ENCODE measurements at regions not wholly inside any gene's neighbourhood (a gene's known extent, or its start where the extent isn't known, plus 50 kb on each side); places are given as distances from the start of the nearest gene placed in this dataset.
A peak's percentile ranks its signal among the peaks of the same experiment; 100 is the strongest.

GRCh38 chr9:29850664-29851063 is 2277.4 kb upstream of the C9orf72 start:
- H3K27me3 ChIP-seq (replicated peaks in 1 of 4; ENCODE audit: control insufficient read depth in 3 of 4, extremely low read depth in 1 of 4, insufficient read depth in 3 of 4, low read length in 3 of 4) = no peaks in the 10 kb centered on the region
- FAIRE-seq (no peak), DNase-seq (ENCODE audit: low read depth in 1 of 2, low spot score in 2 of 2) (no peak)
- H2AFZ ChIP-seq (ENCODE audit: low read length) = peak overlapping the region; percentile 55; the same call in 1 of the 2 replicates
- WGBS, 2 experiments (ENCODE audit: extremely low coverage in 1 of 2, insufficient coverage in 1 of 2, insufficient read length in 1 of 2, insufficient replicate concordance in 2 of 2, low coverage in 1 of 2, low lambda C conversion rate in 2 of 2, missing lambda C conversion rate in 1 of 2) = 52% methylated on average over 1 of the region's 1 CpG; no CpG with 5 or more reads in 1 of the 2 experiments
- no peak overlapping the region for H3K9ac ChIP-seq (replicated peaks in 1 of 4; ENCODE audit: extremely low read depth in 1 of 4, low read depth in 3 of 4, low read length in 3 of 4)
- no peak overlapping the region for H3K23ac ChIP-seq (ENCODE audit: insufficient read length)
- H3K14ac ChIP-seq (ENCODE audit: insufficient read length) = no peak overlapping the region
- H3K79me2 ChIP-seq (ENCODE audit: control insufficient read depth in 1 of 2, insufficient read depth in 2 of 2, low read length in 2 of 2) = no peaks in the 10 kb centered on the region
- CTCF ChIA-PET (ENCODE audit: partially characterized antibody) = interaction anchor here (0.6 to 1.2 kb wide), 2 partner anchors 657 to 737 kb away, joined by 3 to 5 read pairs; no protein-coding TSS in a partner anchor
- no peaks in the 10 kb centered on the region for H3K79me1 ChIP-seq (ENCODE audit: low read depth, low read length)
- no peak overlapping the region for H4K5ac ChIP-seq (ENCODE audit: insufficient read length, low read depth, low read length)
- H3K4me2 ChIP-seq (ENCODE audit: insufficient read depth in 1 of 2, low read depth in 2 of 2, low read length in 2 of 2) = no peak overlapping the region
- H3K4me3 ChIP-seq (ENCODE audit: extremely low read depth in 1 of 4, insufficient read depth in 2 of 4, low read depth in 3 of 4, low read length in 4 of 4) = no peak overlapping the region
- TF ChIP-seq HDAC6 (IDR thresholded peaks at IDR 0.05; ENCODE audit: low read depth, low read length) (no peak), RAD21 (IDR thresholded peaks at IDR 0.05 in 1 of 2, conservative IDR thresholded peaks at IDR 0.05 in 1 of 2; ENCODE audit: low read depth in 2 of 2, low read length in 2 of 2) (peak; percentile 25 to 35; a peak in 3 of 4 replicates), SIN3A (conservative IDR thresholded peaks at IDR 0.05 in 1 of 2, IDR thresholded peaks at IDR 0.05 in 1 of 2; ENCODE audit: low read depth in 1 of 2, low read length in 2 of 2) (no peak), RXRA (IDR thresholded peaks at IDR 0.05; ENCODE audit: insufficient read depth, low read depth, low read length) (no peak), CTCF (IDR thresholded peaks at IDR 0.05; ENCODE audit: control extremely low read depth in 1 of 3, insufficient read depth in 1 of 3, low read depth in 1 of 3, low read length in 3 of 3) (peak in 1 of 3 experiments; percentile 21; a peak in 1 of 4 replicates), CEBPB (IDR thresholded peaks at IDR 0.05; ENCODE audit: low read depth, low read length) (no peak)
- no peak overlapping the region for H2BK5ac ChIP-seq (ENCODE audit: low read depth, low read length)
- H3K4ac ChIP-seq (replicated peaks; ENCODE audit: insufficient read length, low read depth, low read length) = no peak overlapping the region
- H4K20me1 ChIP-seq (replicated peaks in 1 of 2; ENCODE audit: control insufficient read depth in 1 of 2, insufficient read depth in 2 of 2, low read length in 2 of 2) = no peaks in the 10 kb centered on the region
- POLR2A ChIA-PET (ENCODE audit: partially characterized antibody) = no interaction called here
- no peak overlapping the region for H2BK12ac ChIP-seq (ENCODE audit: low read depth, low read length)
- H2BK15ac ChIP-seq (ENCODE audit: low read length) = no peak overlapping the region
- H3K9me3 ChIP-seq (ENCODE audit: insufficient read depth in 2 of 2, low read depth in 1 of 2, low read length in 1 of 2) = no peaks in the 10 kb centered on the region
- no peak overlapping the region for H3K56ac ChIP-seq (replicated peaks; ENCODE audit: insufficient read length, low read depth, low read length)
- no peak overlapping the region for H2AK5ac ChIP-seq (ENCODE audit: low read depth, low read length)
- no peak overlapping the region for H2BK20ac ChIP-seq (ENCODE audit: low read length)
- H3K18ac ChIP-seq (ENCODE audit: extremely low read depth, low read length) = no peak overlapping the region
- no peak overlapping the region for H4K8ac ChIP-seq (ENCODE audit: extremely low read depth, insufficient read depth, low read length)
- H2BK120ac ChIP-seq (replicated peaks; ENCODE audit: low read depth, low read length) = no peak overlapping the region
- H3K36me3 ChIP-seq (ENCODE audit: control insufficient read depth in 2 of 4, insufficient read depth in 4 of 4, low read length in 3 of 4) = no peaks in the 10 kb centered on the region
- no peaks in the 10 kb centered on the region for H3K4me1 ChIP-seq (replicated peaks in 1 of 4; ENCODE audit: control insufficient read depth in 3 of 4, insufficient read depth in 4 of 4, low read length in 3 of 4)
- no peak overlapping the region for H3K27ac ChIP-seq (ENCODE audit: low read depth, low read length)
- no peak overlapping the region for H4K91ac ChIP-seq (replicated peaks; ENCODE audit: insufficient read length, low read length)
- no peaks in the 10 kb centered on the region for H3K23me2 ChIP-seq (ENCODE audit: low read depth, low read length)
